Jurkat, Clone E6-1 (cell line): ENCODE measurements at regions not wholly inside any gene's neighbourhood (a gene's known extent, or its start where the extent isn't known, plus 50 kb on each side); places are given as distances from the start of the nearest gene placed in this dataset.
"Not testable (repeated sequence)": the region's sequence is repeated elsewhere in the genome, so short reads cannot be mapped to it uniquely, and the experiment has no call there.

Source experiments
- DNase-seq: peaks from one replicate; pipeline ENCODE4 v3.0.0-alpha.2; 2011; ENCODE audit warnings: low read depth, low spot score
- H3K4me3 ChIP-seq: 2 replicates; pipeline ENCODE4 v1.5.1; 2011; ENCODE audit warnings: mild to moderate bottlenecking, low read length, control low read depth, moderate library complexity

DNA sequence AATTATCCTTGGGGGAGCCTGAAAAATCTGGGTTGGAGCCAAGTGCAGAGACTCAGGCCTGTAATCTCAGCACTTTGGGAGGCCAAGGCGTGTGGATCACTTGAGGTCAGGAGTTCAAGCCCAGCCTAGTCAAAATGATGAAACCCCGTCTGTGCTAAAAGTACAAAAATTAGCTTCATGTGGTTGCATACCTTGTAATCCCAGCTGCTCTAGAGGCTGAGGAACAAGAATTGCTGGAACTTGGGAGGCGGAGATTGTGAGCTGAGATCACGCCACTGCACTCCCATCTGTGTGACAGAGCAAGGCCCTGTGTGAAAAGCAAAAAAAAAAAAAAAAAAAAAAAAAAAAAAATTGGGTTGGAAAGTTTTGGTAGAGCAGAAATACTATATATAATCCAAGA, 1563.6 kb upstream of the PRMT6 start:
- DNase-seq: no peak
- H3K4me3 ChIP-seq: no peak overlapping the region

DNA sequence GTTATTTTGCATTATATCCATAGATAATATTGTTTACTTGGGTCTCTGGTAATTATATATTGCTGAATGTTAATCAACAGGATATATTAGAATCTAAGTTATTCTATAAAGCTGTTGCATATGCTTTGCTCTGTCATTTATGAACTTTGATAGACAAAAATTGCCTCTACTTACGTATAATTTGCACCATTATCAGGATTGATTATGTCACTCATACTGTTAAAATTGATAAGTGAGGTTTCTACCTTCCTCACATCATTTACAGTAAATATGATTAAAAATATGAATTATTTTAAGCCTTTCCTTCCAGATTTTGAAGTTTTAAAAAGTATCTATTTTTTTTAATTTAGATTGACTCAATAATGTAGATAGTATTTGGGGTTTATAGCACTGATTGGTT, 1540.4 kb upstream of the PRMT6 start:
- DNase-seq: no peak
- H3K4me3 ChIP-seq: no peak overlapping the region

DNA sequence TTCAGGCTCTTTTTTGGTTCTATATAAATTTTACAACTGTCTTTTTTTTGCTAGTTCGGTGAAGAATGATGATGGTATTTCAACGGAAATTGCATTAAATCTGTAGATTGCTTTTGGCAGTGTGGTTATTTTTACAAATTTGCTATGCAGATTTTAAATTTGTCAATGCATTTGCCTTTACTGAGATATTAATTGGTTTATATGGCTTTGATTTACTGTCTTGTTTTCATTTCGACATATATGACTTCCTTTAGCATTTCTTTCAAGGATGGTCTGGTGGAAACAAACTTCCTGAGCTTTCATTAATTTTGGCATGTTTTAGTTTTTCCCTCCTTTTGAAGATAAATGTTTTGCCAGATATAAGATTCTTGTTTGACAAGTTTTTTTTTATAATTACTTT, 1522.5 kb upstream of the PRMT6 start:
- no peak overlapping the region for H3K4me3 ChIP-seq
- DNase-seq: no peak

DNA sequence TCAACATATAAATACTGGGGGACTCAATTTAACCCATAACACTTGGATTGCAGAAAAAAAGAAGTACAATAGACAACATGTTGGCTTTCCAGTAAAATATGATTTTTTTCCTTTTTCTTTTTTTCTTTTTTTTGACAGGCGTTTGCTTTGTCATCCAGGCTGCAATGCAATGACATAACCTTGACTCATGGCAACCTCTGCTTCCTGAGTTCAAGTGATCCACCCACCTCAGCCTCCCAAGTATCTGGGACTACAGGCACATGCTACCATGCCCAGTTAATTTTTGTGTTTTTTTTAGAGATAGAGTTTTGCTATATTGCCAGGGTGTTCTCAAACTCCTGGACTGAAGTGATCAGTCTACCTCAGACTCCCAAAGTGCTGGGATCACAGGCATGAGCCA, 1512.0 kb upstream of the PRMT6 start:
- no peak for DNase-seq
- H3K4me3 ChIP-seq: no peak overlapping the region

DNA sequence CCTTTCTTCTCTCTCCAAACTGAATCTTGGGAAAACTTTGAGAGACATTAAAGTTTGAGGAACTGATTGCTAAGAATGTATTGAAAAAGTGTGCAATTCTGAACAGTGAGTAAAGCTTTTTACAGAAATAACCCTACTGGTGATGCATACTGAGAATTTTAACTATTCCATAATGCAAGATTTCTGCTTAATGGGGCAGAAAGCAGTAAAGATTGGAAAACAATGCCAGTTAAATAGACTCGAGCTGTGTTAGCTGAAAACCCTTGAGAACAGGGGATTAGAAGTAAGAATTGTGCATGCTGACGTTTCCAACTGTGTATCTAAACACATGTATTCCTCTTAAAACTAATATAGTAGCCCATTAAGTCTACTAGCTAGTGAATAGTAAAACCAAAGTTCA, 1500.2 kb upstream of the PRMT6 start:
- no peak for DNase-seq
- H3K4me3 ChIP-seq: no peak overlapping the region

DNA sequence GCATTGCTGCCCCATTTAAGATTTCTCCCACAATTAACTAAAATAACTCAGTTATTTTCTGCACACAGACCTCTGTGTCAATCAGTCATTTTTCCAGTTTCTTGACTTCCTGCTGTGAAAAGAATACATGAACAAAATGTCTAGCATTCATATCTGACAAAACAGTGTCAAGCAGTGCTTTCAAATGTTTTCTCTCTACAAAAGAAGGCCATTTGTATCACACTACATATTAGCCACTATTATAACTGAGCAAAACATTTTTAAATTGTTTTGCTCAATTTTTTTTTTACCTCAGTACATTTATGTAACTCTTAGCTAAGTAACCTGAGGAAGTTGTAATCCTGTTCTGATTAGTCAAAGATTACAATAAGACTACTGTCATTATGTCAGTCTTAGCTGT, 1498.5 kb upstream of the PRMT6 start:
- H3K4me3 ChIP-seq: no peak overlapping the region

GRCh38 chr1:105565006-105565405, 1491.5 kb upstream of the PRMT6 start:
- no peak overlapping the region for H3K4me3 ChIP-seq
- no peak for DNase-seq

More for the DNA sequence above, 1498.5 kb upstream of the PRMT6 start:
- no peak for DNase-seq

DNA sequence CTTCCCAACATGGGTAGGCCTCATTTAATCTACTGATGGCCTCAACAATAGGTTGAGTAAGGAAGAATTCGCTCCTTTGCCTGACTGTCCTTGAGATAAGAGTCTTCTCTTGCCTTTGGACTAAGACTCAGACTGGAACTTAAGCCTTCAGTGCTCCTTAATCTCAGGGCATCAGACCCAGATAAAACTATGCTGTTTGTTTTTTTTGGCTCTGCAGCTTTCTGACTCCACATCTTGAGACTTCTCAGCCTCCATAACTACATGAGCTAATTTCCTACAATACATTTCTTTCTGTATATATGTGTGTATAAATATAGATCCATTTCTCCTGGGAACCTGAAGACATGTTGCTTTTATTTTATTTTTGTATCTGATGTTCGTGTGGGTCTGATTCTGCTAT, 1470.7 kb upstream of the PRMT6 start:
- no peak overlapping the region for H3K4me3 ChIP-seq
- no peak for DNase-seq

- no peak for DNase-seq
- H3K4me3 ChIP-seq: no peak overlapping the region
These were observed 1464.8 kb upstream of the PRMT6 start for GRCh38 chr1:105591681-105592080.

DNA sequence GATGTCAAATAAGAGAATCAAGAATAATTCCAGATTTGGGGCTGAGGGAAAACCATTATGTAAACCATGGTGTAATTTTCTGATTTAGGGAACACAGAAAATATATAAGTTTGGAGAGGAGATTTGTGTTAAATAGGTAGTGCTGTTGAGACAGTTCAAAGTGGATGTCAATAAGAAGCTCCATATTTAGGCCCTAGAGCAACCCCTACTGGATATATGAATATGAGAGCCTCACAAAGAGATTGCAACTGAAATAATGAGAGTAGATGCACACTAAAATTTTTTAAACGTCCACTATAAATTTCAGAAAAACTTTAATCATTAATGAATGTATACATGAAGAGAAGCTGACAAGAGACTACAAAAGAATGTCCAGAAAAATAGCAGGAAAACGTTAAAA, 1447.8 kb upstream of the PRMT6 start:
- no peak overlapping the region for H3K4me3 ChIP-seq
- peak; percentile 2 for DNase-seq

GRCh38 chr1:105626276-105626987, 1430.0 kb upstream of the PRMT6 start:
- H3K4me3 ChIP-seq: no peak overlapping the region
- no peak for DNase-seq

DNA sequence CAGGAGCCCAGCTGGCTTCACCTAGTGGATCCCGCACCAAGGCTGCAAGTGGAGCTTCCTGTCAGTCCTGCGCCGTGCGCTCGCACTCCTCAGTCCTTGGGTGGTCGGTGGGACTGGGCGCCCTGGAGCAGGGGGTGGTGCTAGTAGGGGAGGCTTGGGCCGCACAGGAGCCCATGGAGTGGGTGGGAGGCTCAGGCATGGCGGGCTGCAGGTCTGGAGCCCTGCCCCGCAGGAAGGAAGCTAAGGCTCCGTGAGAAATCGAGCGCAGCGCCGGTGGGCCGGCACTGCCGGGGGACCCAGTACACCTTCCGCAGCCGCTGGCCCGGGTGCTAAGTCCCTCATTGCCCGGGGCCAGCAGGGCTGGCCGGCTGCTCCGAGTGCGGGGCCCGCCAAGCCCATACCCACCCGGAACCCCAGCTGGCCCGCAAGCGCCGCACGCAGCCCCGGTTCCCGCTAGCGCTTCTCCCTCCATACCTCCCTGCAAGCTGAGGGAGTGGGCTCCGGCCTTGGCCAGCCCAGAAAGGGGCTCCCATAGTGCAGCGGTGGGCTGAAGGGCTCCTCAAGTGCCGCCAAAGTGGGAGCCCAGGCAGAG, 1425.2 kb upstream of the PRMT6 start:
- not testable (repeated sequence) for DNase-seq, H3K4me3 ChIP-seq

DNA sequence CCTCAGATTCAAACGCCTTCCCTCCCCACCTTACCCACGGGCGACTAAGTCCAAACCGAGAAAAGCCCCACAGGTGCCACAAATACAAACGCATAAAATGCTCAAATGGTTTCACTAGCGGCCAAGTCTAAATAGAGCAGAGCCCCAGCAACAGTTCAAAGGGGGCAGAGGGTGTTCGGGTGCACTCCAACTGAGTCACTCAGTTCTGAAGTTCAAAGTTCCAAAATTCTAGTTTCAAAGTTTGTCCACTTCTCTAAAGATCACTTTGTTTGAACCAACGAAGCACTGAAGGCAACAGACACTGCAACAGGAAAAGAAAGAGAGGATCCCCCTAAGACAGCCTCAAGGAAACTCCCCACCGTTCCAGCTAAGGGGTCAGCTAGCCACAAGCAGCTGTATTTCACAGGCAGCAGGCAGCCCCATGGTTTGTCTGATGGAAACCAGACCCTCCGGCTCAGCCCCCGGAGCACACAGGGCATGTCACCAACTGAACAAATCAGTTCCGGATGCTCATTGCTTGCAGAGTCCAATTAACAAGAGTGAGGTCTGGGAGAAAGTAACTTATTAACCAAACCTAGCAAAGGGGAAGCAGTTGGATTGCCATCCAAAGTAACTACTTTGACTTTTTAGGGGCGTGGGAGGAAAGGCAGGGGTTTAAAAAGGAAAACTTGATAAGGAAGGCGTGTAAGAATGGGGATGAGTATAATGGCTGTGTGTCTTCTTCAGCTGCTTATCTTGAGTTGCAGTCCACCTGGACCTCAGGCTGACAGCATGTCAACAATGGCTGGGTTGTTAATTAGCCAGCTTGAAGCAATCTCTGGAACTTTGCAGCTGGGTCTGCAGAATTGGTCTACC, 1423.9 kb upstream of the PRMT6 start:
- H3K4me3 ChIP-seq: no peak overlapping the region
- DNase-seq: no peak

- no peak overlapping the region for H3K4me3 ChIP-seq
- DNase-seq: no peak
These were observed 1420.4 kb upstream of the PRMT6 start for GRCh38 chr1:105636052-105636451.

DNA sequence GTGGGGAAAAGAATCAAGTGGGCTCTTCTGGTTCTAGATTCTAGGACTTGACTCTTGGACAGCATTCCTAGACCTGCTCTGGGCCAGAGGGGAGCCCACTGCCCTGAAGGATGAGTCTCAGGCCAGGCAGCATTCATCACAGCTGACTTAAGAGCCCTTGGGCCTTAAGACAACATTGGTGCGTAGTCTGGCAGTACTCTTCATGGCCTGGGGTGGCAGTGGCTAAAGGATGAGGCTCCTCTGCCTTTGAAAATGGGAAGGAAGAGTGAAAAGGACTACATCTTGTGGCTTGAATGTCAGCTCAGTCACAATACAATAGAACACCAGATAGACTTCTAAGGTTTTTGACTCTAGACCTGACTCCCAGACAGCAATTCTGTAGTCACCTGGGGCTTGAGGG, 1415.1 kb upstream of the PRMT6 start:
- H3K4me3 ChIP-seq: no peak overlapping the region
- no peak for DNase-seq

DNA sequence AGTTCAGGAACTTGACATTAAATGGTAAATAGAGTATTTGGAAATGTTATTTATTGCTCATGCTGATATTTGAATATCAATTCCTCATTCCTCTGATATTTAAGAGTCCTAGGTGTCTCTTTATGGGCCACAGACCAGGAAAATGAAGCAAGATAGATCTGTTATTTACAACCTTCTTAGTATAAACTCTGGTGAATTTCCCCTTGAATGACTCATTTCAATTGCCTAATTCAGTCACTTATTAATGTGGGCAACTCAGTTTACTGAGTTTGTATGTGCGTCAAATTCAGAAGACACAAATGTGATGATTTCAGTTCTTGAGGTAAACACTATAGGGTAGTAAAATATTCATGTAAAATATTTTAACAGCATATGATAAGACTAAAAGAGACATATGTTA, 1404.4 kb upstream of the PRMT6 start:
- DNase-seq: no peak
- no peak overlapping the region for H3K4me3 ChIP-seq

GRCh38 chr1:105655032-105655431, 1401.4 kb upstream of the PRMT6 start:
- H3K4me3 ChIP-seq: no peak overlapping the region
- DNase-seq: no peak

DNA sequence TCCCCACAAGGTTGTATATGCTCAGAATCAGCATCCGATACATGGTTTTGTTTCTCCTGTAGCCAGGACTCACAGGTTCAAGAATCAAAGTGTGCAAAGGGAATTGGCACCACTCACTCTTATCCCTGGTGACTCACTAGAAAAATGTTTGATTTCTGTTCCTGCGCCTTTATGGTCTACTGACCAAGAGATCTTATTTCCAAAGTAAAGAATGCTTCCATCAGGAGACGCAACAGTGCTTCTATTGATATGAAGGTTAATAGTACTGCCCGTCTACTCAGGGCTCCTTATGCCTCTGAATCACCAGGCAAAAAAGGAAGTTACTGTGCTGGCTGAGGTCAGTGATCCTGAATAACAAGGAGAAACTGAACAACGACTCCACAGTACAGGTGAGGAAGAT, 1392.0 kb upstream of the PRMT6 start:
- H3K4me3 ChIP-seq: no peak overlapping the region
- no peak for DNase-seq

DNA sequence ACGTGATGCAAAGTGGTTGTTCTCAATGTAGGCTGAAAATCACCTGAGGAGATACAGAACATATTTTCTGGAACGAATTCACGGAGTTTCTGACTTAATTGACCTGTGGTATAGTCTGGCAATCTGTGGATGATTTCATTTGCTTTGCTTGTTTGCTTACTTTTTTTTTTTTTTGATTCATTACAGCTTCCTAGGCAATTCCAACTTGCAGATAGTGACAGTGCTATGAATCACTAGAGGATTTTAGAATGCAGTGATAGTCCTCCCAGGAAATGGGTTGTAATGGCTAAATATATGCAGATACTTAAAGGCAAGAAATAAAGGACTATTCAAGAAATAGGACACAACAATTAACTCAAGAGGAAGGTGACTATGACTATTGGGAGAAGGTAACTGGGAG, 1378.1 kb upstream of the PRMT6 start:
- DNase-seq: no peak
- H3K4me3 ChIP-seq: no peak overlapping the region

- H3K4me3 ChIP-seq: no peak overlapping the region
- DNase-seq: no peak
These were observed 1371.8 kb upstream of the PRMT6 start for GRCh38 chr1:105684714-105685113.
